ENCODE measurements at regions not wholly inside any gene's neighbourhood (a gene's known extent, or its start where the extent isn't known, plus 50 kb on each side); places are given as distances from the start of the nearest gene placed in this dataset.

DNA sequence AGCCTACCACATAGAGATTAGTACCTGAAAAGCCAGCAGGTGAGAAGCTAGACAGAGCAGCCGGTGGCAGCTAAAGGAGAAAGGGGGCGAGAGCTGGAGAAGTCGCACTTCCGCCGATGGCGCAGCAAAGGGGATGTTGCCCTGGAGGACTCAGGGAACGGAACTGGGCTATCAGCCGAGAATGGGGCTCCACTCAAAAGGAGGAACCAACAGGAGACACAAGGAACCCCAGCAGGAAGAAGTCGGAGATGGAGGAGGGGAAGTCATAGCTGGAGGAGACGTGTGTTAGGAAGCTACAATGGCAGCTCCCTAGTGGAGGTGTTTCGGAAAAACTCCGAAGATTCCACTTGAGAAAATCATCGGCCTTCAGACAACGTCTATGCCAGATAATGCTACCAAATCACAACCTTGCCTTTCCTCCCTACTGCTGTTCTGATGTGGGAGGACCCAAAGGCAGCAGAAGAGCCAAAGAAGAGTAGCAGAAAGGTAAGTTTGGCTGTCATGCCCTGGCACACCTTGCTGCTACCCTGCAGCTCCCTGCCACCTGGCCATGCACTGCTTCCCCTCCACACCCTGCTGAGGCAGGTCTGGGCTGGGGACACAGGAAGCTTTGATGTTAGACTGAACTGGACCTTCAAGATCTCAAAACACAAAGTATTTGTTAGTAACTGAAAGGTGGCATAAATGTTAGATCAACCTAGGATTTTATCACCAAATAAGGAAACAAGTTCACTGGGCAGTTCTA is 127.9 kb downstream of the DLEU7 start:
- TF ChIP-seq EP300 (IDR thresholded peaks at IDR 0.05) (no peak), POLR2A (IDR thresholded peaks at IDR 0.05) (peak in 1 of 4 donors; percentile 64)
- TF ChIP-seq, protein P1, sequence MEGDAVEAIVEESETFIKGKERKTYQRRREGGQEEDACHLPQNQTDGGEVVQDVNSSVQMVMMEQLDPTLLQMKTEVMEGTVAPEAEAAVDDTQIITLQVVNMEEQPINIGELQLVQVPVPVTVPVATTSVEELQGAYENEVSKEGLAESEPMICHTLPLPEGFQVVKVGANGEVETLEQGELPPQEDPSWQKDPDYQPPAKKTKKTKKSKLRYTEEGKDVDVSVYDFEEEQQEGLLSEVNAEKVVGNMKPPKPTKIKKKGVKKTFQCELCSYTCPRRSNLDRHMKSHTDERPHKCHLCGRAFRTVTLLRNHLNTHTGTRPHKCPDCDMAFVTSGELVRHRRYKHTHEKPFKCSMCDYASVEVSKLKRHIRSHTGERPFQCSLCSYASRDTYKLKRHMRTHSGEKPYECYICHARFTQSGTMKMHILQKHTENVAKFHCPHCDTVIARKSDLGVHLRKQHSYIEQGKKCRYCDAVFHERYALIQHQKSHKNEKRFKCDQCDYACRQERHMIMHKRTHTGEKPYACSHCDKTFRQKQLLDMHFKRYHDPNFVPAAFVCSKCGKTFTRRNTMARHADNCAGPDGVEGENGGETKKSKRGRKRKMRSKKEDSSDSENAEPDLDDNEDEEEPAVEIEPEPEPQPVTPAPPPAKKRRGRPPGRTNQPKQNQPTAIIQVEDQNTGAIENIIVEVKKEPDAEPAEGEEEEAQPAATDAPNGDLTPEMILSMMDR (IDR thresholded peaks at IDR 0.05): no peak
